ENCODE measurements at regions not wholly inside any gene's neighbourhood (a gene's known extent, or its start where the extent isn't known, plus 50 kb on each side); places are given as distances from the start of the nearest gene placed in this dataset.
A peak's percentile ranks its signal among the peaks of the same experiment; 100 is the strongest.

DNA sequence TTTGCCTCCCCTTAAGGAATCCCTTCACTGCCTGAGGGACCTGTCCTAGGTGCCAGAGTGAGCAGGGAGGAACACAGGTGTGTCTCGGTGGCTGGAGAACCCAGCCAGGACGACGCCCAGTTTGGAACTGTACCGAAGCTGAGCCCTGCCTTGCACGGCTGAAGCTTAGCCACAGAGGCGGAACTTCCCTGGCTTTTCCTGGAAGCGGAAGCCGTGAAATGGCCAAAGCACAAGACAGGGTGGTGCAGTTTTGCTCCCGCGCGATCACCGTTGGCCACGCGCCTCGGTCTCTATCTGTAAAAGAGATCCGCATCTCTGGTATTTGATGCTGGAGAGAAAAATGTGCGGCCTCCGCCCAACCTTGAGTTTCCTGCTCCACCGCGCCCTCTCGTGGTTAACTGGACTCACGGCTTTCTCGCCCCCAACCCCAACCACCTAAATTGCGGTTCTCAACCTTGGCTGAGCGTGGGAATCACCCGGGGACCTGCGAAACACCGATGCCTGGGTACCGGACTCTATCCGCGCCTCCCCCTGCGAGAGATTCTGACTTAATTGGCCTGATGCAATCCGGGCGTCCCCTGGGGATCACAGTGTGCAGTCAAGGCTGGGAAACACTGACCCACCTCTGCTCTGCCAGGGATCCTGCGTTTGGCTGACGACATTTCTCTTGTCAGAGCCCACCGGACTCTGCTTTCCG, 70.7 kb upstream of the ABHD2 start (continued):
- TF ChIP-seq ZNF449 (tag by site-specific recombination; IDR thresholded peaks at IDR 0.05) (peak; percentile 79; the same call in 1 of the 2 replicates), TCF7L2 (IDR thresholded peaks at IDR 0.05; ENCODE audit: borderline replicate concordance, low read depth, low read length) (no peak), ZNF843 (tag by site-specific recombination; IDR thresholded peaks at IDR 0.05) (0 out of 2 replicates have a peak, but pooled peaks have one; percentile 20), ZNF280D (tag by site-specific recombination; IDR thresholded peaks at IDR 0.05) (no peak), OVOL3 (tag by site-specific recombination; IDR thresholded peaks at IDR 0.05) (no peak), ZNF202 (tag by site-specific recombination; IDR thresholded peaks at IDR 0.05; ENCODE audit: borderline replicate concordance) (no peak), ZNF157 (tag by site-specific recombination; IDR thresholded peaks at IDR 0.05) (no peak), FEZF1 (tag by site-specific recombination; IDR thresholded peaks at IDR 0.05) (no peak), ZNF558 (tag by site-specific recombination; IDR thresholded peaks at IDR 0.05) (0 out of 2 replicates have a peak, but pooled peaks have one; percentile 31), SP2 (tag by site-specific recombination; IDR thresholded peaks at IDR 0.05) (peak; percentile 48), KLF7 (tag by site-specific recombination; IDR thresholded peaks at IDR 0.05; ENCODE audit: borderline replicate concordance) (peak; percentile 25; the same call in 1 of the 2 replicates), ZNF341 (tag by site-specific recombination; IDR thresholded peaks at IDR 0.05; ENCODE audit: low read depth) (peak; percentile 74), ZNF121 (tag by site-specific recombination; IDR thresholded peaks at IDR 0.05) (no peak), EGR2 (tag by site-specific recombination; IDR thresholded peaks at IDR 0.05; ENCODE audit: low read depth) (peak; percentile 65), OSR2 (tag by site-specific recombination; IDR thresholded peaks at IDR 0.05) (no peak), ZNF626 (tag by site-specific recombination; IDR thresholded peaks at IDR 0.05) (no peak), ZNF571 (tag by site-specific recombination; IDR thresholded peaks at IDR 0.05) (no peak), ZNF501 (tag by site-specific recombination; IDR thresholded peaks at IDR 0.05) (peak; percentile 55; the same call in 1 of the 2 replicates), ZIC2 (tag by site-specific recombination; IDR thresholded peaks at IDR 0.05) (peak; percentile 87), ZBTB7A (tag by site-specific recombination; IDR thresholded peaks at IDR 0.05; ENCODE audit: low read depth) (no peak), ZNF324 (tag by site-specific recombination; IDR thresholded peaks at IDR 0.05) (peak; percentile 41; the same call in 1 of the 2 replicates), KLF16 (tag by site-specific recombination; IDR thresholded peaks at IDR 0.05) (peak; percentile 70), TSHZ1 (tag by site-specific recombination; IDR thresholded peaks at IDR 0.05; ENCODE audit: borderline replicate concordance) (no peak), ZNF785 (tag by site-specific recombination; IDR thresholded peaks at IDR 0.05) (0 out of 2 replicates have a peak, but pooled peaks have one; percentile 34)
- TF ChIP-seq, protein P1, sequence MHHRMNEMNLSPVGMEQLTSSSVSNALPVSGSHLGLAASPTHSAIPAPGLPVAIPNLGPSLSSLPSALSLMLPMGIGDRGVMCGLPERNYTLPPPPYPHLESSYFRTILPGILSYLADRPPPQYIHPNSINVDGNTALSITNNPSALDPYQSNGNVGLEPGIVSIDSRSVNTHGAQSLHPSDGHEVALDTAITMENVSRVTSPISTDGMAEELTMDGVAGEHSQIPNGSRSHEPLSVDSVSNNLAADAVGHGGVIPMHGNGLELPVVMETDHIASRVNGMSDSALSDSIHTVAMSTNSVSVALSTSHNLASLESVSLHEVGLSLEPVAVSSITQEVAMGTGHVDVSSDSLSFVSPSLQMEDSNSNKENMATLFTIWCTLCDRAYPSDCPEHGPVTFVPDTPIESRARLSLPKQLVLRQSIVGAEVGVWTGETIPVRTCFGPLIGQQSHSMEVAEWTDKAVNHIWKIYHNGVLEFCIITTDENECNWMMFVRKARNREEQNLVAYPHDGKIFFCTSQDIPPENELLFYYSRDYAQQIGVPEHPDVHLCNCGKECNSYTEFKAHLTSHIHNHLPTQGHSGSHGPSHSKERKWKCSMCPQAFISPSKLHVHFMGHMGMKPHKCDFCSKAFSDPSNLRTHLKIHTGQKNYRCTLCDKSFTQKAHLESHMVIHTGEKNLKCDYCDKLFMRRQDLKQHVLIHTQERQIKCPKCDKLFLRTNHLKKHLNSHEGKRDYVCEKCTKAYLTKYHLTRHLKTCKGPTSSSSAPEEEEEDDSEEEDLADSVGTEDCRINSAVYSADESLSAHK (tag by site-specific recombination; IDR thresholded peaks at IDR 0.05) = no peak
- TF ChIP-seq, protein P2, sequence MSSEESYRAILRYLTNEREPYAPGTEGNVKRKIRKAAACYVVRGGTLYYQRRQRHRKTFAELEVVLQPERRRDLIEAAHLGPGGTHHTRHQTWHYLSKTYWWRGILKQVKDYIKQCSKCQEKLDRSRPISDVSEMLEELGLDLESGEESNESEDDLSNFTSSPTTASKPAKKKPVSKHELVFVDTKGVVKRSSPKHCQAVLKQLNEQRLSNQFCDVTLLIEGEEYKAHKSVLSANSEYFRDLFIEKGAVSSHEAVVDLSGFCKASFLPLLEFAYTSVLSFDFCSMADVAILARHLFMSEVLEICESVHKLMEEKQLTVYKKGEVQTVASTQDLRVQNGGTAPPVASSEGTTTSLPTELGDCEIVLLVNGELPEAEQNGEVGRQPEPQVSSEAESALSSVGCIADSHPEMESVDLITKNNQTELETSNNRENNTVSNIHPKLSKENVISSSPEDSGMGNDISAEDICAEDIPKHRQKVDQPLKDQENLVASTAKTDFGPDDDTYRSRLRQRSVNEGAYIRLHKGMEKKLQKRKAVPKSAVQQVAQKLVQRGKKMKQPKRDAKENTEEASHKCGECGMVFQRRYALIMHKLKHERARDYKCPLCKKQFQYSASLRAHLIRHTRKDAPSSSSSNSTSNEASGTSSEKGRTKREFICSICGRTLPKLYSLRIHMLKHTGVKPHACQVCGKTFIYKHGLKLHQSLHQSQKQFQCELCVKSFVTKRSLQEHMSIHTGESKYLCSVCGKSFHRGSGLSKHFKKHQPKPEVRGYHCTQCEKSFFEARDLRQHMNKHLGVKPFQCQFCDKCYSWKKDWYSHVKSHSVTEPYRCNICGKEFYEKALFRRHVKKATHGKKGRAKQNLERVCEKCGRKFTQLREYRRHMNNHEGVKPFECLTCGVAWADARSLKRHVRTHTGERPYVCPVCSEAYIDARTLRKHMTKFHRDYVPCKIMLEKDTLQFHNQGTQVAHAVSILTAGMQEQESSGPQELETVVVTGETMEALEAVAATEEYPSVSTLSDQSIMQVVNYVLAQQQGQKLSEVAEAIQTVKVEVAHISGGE (tag by site-specific recombination; conservative IDR thresholded peaks at IDR 0.05; ENCODE audit: low read depth) = no peak; the same call in 1 of the 2 replicates

Measured in HEK293 (cell line).